T-helper 9 cell (primary cell): ENCODE measurements at regions not wholly inside any gene's neighbourhood (a gene's known extent, or its start where the extent isn't known, plus 50 kb on each side); places are given as distances from the start of the nearest gene placed in this dataset.

Source experiments
- DNase-seq: peaks from one replicate; pipeline ENCODE4 v3.0.0-alpha.2; 2020

DNA sequence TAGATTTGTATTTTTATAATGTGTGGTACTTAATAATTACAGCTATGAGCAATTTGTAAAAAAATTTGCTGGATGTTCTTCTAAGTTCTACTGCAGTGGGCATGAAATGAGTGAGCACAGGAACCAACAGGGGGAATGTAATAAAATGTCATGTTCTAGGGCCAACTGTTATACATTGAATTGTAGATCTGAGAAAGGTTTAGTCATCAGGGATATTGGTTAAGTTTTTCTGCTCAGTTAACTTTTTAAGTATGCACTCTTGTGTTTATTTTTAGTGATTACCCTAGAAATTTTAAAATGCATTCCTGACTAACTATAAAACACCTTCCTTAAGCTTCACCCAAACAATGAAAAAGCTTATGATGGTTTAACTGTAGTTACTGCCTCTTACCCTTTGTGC, 101.8 kb downstream of the CAND1 start:
- no peak for DNase-seq

DNA sequence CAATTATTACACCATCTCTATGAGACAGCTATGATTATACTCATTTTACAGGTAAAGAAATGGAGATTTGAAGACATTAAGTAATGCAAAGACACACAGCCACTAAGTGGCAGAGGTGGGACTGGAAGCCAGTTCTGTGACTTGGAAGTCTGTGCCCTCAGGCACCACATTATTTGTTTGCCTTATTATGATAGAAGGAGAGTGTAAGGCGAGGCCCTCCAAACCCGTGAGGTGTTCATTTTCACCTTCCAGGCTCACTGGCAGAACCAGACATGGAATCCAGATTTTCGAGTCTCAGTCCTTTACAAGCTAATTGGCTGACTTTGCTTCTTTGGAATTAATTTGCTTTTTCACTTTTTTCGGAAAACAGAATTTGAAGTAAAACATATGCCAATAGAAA, 107.9 kb downstream of the CAND1 start:
- no peak for DNase-seq

GRCh38 chr12:67377541-67377940, 108.4 kb downstream of the CAND1 start:
- DNase-seq: no peak

DNA sequence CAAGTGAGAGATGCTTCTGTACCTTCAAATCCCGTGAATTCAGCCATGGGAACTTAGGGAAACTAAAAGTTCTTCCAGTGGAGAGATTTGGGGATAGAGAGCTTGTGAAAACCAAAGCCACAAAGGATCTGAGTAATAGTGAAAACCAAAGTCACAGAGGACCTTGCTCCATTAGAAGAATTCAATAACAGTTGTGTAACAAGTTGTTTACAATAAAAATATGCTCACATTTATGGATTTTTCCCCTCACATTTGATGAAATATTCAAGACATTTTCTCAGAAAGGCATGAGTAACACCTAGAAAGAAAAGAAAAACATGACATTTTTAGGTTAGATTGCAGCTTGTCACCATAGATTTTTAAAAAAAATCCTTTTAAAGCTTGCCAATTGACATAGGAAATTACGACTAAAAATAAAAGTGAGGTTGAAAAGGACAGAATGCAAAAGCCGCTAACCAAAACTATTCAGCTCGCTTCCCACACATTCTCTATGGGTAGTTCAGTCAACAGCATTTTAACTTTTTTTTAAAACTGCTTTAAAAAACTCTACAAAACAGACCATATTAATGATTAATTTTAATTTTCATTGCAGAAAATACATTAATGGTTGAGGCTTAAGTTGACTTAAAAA, 113.2 kb downstream of the CAND1 start:
- DNase-seq: no peak

DNA sequence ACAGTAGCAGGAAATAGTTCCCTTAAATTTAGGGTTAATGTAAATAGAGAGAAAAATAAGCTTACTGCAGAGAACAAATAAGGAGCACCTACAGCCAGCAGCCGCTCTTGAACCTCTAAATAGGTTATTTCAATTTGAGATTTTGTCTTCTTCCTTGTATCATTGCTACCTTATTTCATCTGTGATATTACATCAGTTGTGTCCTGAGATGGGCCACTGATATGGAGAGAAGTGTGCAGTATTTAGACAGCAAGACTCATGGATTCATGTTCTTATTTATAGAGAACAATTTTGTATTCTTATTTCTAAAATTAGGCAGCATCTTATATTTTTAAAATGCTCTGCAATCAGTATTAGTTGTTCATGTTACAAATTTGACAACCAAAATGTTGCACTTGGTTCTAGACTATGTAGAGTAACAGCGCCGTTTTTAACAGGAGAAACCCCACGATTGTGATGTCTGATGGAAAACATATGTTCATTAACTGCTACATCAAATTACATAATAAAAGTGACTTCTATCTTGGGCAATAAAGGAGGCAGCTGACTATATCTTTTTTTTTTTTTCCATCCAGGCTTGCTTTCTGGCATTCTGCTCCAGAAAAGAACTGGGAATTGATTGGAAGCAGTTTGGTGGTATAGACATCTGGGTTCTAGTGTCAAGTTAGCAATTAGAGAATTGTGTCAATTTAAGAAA, 117.9 kb downstream of the CAND1 start:
- no peak for DNase-seq

GRCh38 chr12:67388331-67389138, 119.4 kb downstream of the CAND1 start:
- no peak for DNase-seq

- no peak for DNase-seq
These were observed 121.1 kb downstream of the CAND1 start for GRCh38 chr12:67390273-67390672.

- DNase-seq: no peak
These were observed 121.9 kb downstream of the CAND1 start for GRCh38 chr12:67391034-67391433.

DNA sequence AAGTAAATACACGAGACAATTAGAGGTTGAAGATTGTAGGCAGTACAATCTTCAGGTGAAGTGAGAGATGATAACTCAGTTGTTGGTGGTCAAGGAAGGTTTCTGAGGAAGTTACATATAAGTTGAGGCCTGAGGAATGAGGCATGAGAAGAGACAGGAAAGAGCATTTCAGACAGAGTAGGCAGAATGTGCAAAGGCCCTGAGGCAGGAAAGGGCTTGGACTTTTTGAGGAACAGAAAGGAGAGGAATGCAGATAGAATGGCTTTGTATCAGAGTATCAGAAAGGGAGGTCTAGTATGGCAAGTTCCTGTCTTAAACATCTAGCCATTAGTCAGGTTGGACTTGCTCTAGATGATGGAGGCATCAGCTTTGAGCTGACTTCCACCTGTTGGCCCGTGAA, 122.5 kb downstream of the CAND1 start:
- no peak for DNase-seq

DNA sequence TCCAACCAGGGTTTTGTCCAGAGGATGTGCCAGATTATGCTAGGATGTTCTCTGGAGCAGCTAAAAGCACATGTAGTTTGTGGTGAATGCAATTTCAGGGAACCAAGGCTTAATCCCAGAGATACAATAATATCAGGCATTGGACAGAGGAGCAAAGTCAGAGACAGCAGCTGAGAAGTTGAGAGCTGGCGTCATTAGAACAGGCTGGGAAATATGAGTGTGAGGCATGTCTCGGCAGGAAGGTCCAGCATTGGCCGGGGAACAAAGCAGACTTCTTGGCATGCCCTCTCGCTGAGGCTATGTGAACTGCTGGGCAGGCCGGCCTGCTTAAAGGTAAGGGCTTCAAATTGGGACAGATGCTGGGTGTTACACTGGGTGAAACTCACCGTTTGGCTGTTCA, 125.4 kb downstream of the CAND1 start:
- DNase-seq: no peak

GRCh38 chr12:67400742-67401141, 131.6 kb downstream of the CAND1 start:
- DNase-seq: no peak

DNA sequence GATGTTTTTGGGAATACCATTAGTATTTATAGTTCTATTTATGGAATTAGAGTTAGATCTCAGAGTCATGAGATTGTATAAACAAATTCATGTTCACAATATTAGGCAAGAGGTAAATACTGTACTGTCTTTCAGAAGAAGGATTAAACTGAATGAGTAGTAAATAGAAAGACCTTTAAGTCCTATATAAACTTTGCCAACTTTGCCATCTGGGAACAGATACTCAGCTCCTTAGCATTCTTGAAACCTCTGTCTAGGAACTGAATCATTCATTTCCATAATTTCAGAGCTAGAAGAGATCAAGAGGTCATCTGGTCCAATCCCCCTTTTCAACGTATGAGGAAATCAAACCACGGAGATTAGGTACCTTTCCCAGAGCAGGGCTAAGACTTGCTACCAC, 141.1 kb downstream of the CAND1 start:
- no peak for DNase-seq

DNA sequence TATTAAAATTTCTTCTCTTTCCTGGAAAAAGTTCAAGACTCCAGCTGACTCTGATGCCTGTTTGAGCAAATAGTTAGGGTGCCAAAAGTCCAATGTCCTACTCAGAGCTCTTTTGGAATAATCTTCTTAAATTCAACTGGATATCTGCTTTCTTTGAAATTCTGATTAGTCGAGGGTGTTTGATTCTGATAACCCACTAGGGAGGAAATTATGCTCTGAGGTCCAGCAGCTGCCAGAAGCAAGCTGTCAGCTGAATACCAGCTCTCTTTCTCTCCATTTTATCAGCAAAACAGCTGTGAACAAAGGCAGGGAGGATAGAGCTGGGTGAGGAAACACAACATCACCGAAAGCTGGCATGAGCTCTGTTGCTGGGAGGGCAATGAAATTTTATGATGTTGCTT, 141.5 kb downstream of the CAND1 start:
- DNase-seq: no peak

GRCh38 chr12:67411562-67411961, 142.4 kb downstream of the CAND1 start:
- no peak for DNase-seq

- DNase-seq: no peak
These were observed 144.4 kb downstream of the CAND1 start for GRCh38 chr12:67413577-67413976.

DNA sequence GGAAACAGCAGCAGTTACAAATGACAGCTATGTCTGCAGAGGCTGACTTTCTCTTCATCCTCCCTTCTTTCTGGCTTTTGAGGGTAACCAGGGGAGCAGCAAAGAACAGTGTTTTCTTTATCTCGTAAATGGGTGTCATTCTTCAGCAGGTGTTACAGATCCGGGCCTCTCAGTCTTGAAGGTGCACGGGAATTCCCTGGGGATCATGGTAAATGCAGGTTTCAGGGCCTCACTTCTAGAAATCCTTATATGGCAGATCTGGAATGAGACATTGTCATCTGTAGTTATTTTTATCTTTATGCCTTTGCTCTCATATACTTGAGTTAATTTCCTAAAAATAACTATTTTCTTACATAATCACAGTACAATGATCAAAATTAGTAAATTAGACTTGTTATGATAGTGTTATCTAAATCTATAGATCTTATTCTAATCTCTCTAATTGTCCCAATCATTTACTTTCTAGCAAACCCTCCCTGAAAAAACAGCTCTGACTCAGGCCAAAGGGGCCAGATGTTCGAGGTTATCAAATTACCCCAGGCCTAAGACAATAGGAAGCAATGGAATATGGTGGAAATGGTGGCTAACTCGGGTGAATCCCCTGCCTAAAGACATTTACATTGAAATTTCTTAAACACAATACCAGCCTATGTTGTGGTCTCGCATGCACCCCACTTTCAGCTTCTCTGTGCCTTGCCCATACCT, 145.0 kb downstream of the CAND1 start:
- DNase-seq: no peak

GRCh38 chr12:67415473-67415872, 146.3 kb downstream of the CAND1 start:
- DNase-seq: no peak

DNA sequence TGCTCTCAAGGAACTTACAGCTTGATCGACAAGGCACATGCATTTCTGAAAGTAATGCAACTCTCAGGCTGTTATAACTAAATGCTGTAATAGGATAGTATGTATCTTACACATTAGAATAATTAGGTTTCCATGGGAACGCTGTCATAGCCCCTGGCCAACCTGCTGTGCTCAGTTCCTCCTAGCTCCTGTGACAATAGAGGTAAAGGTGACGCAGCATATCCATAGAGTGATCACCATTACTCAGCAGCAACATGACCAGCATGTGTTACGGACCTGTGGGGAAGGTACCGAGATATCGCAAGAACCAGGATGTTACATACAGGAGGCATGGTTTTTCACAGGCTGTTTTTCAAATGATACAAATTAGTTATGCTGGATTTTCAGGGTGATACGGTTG, 150.7 kb downstream of the CAND1 start:
- no peak for DNase-seq

DNA sequence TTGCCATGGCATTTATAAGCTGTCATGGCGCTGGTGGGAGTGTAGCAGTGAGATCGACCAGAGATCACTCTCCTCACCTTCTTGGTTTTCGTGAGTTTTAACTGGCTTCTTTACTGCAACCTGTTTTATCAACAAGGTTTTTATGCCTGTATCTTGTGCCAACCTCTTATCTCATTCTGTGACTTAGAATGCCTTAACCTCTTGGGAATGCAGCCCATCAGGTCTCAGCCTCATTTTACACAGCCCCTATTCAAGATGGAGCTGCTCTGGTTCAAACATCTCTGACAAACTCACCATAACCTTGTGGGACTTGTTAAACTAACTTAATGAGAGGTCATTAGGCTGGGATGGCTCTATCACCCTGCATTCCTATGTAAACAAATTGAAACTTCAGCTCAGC, 151.3 kb downstream of the CAND1 start:
- no peak for DNase-seq

GRCh38 chr12:67422081-67422480, 152.9 kb downstream of the CAND1 start:
- DNase-seq: no peak

GRCh38 chr12:67424784-67425183, 155.6 kb downstream of the CAND1 start:
- DNase-seq: no peak

DNA sequence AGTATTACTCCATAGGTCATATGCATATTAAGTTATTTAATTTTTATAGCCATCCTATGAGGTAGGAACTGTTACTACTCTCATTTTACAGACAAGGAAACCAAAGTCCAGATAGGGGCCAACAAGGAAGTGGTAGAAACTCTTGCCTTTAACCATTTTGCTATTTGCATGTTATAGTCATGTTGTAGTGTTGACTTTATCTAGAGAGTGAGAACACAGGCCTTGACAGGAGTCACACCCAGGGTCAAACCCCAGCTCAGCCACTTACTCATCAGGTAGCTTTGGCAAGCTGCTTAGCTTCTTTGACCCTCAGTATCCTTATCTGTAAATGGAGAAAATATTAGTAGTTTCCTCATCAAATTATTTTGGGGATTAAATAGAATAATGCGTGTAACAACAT, 156.2 kb downstream of the CAND1 start:
- DNase-seq: no peak

GRCh38 chr12:67426067-67426466, 156.9 kb downstream of the CAND1 start:
- no peak for DNase-seq
